ENCODE measurements at regions not wholly inside any gene's neighbourhood (a gene's known extent, or its start where the extent isn't known, plus 50 kb on each side); places are given as distances from the start of the nearest gene placed in this dataset.

- TF ChIP-seq CTCF (conservative IDR thresholded peaks at IDR 0.05) = no peak
- no peak for TF ChIP-seq ZFX (IDR thresholded peaks at IDR 0.05)
Measured at GRCh38 chr14:97206916-97207315, 409.7 kb downstream of the VRK1 start.
